Astrocyte (in vitro differentiated cells and primary cell): ENCODE measurements at regions not wholly inside any gene's neighbourhood (a gene's known extent, or its start where the extent isn't known, plus 50 kb on each side); places are given as distances from the start of the nearest gene placed in this dataset.

Source experiments
- DNase-seq: peaks from one replicate; pipeline ENCODE4 v3.0.0-alpha.2; 2010; ENCODE audit warnings: low read depth
- FAIRE-seq: peaks from 2 replicates; lab custom pipeline; 2011; peaks lifted over from hg19 to GRCh38; lab: Jason Lieb, UNC
- H2AFZ ChIP-seq: 2 replicates; pipeline ENCODE4 v1.6.0; 2012; ENCODE audit warnings: low read depth, low read length, inconsistent platforms
- H3K27ac ChIP-seq: 2 replicates; pipeline ENCODE4 v1.5.1; 2011; ENCODE audit warnings: low read depth, low read length, inconsistent platforms
- H3K27me3 ChIP-seq: 2 replicates; pipeline ENCODE4 v1.6.0; 2011; ENCODE audit warnings: low read length, inconsistent platforms; ENCODE audit not compliant: insufficient read depth
- H3K36me3 ChIP-seq: 2 replicates; pipeline ENCODE4 v1.5.1; 2011; ENCODE audit warnings: low read length, inconsistent platforms; ENCODE audit not compliant: insufficient read depth
- H3K4me1 ChIP-seq: 2 replicates; pipeline ENCODE4 v1.5.1; 2011; ENCODE audit warnings: low read length, inconsistent platforms; ENCODE audit not compliant: insufficient read depth
- H3K4me2 ChIP-seq: 2 replicates; pipeline ENCODE4 v1.6.0; 2012; ENCODE audit warnings: low read length, inconsistent platforms
- H3K4me3 ChIP-seq: 2 replicates; pipeline ENCODE4 v1.5.1; 2011; ENCODE audit warnings: low read depth, mild to moderate bottlenecking, low read length, inconsistent platforms; ENCODE audit not compliant: insufficient read depth
- H3K79me2 ChIP-seq: 2 replicates; pipeline ENCODE4 v1.6.0; 2012; ENCODE audit warnings: mild to moderate bottlenecking, low read length, inconsistent platforms; ENCODE audit not compliant: insufficient read depth
- H3K9ac ChIP-seq: 2 replicates; pipeline ENCODE4 v1.6.0; 2012; ENCODE audit warnings: mild to moderate bottlenecking, low read length, inconsistent platforms
- H3K9me3 ChIP-seq: 2 replicates; pipeline ENCODE4 v1.5.1; 2012; ENCODE audit warnings: low read depth, mild to moderate bottlenecking, low read length, inconsistent platforms; ENCODE audit not compliant: insufficient read depth
- H4K20me1 ChIP-seq: 2 replicates; pipeline ENCODE4 v1.6.0; 2012; ENCODE audit warnings: low read length, inconsistent platforms; ENCODE audit not compliant: insufficient read depth
- H3K27ac Mint-ChIP-seq: one replicate; pipeline ENCODE4 v1.8.0; 2021; ENCODE audit warnings: mild to moderate bottlenecking, mixed read lengths; ENCODE audit not compliant: unreplicated experiment
- H3K27me3 Mint-ChIP-seq: one replicate; pipeline ENCODE4 v1.8.0; 2021; ENCODE audit warnings: low read depth, mixed read lengths; ENCODE audit not compliant: unreplicated experiment
- H3K36me3 Mint-ChIP-seq: one replicate; pipeline ENCODE4 v1.8.0; 2021; ENCODE audit warnings: low read depth, mixed read lengths; ENCODE audit not compliant: unreplicated experiment
- H3K4me1 Mint-ChIP-seq: one replicate; pipeline ENCODE4 v1.8.0; 2021; ENCODE audit warnings: low read depth, mixed read lengths; ENCODE audit not compliant: unreplicated experiment
- H3K4me3 Mint-ChIP-seq: one replicate; pipeline ENCODE4 v1.8.0; 2021; ENCODE audit warnings: mild to moderate bottlenecking, moderate library complexity, mixed read lengths; ENCODE audit not compliant: unreplicated experiment
- H3K9me3 Mint-ChIP-seq: one replicate; pipeline ENCODE4 v1.8.0; 2021; ENCODE audit warnings: mild to moderate bottlenecking, mixed read lengths; ENCODE audit not compliant: unreplicated experiment
- CTCF ChIP-seq: IDR thresholded peaks from 2 replicates; pipeline ENCODE4 v1.5.1; 2011; ENCODE audit warnings: low read depth, mild to moderate bottlenecking, inconsistent platforms, low read length, moderate library complexity; ENCODE audit not compliant: insufficient read depth
- EZH2 ChIP-seq: IDR thresholded peaks from 2 replicates; pipeline ENCODE4 v1.6.1; 2012; ENCODE audit warnings: mild to moderate bottlenecking, low read length, inconsistent platforms; ENCODE audit not compliant: insufficient read depth

- no peaks in the 10 kb centered on the region for H3K9me3 ChIP-seq
- Mint-ChIP-seq H3K27ac (no peak overlapping the region), H3K27me3 (peaks cover 3% of the 10 kb centered on the region), H3K4me1 (peaks cover 2% of the 10 kb centered on the region), H3K9me3 (no peaks in the 10 kb centered on the region), H3K4me3 (no peak overlapping the region), H3K36me3 (no peaks in the 10 kb centered on the region)
- H3K4me2 ChIP-seq = no peak overlapping the region
- TF ChIP-seq EZH2 (no peak), CTCF (no peak)
- H3K36me3 ChIP-seq = no peaks in the 10 kb centered on the region
- no peak overlapping the region for H3K27ac ChIP-seq
- H3K79me2 ChIP-seq = no peaks in the 10 kb centered on the region
- no peak overlapping the region for H2AFZ ChIP-seq
- no peaks in the 10 kb centered on the region for H4K20me1 ChIP-seq
- DNase-seq (no peak), FAIRE-seq (no peak)
- no peak overlapping the region for H3K9ac ChIP-seq
- no peaks in the 10 kb centered on the region for H3K27me3 ChIP-seq
- H3K4me3 ChIP-seq = no peak overlapping the region
- H3K4me1 ChIP-seq = no peaks in the 10 kb centered on the region
These were observed 109.9 kb upstream of the DAB2 start for GRCh38 chr5:39534690-39535089.

- Mint-ChIP-seq H3K27me3 (no peaks in the 10 kb centered on the region), H3K36me3 (no peaks in the 10 kb centered on the region), H3K4me1 (peaks cover 2% of the 10 kb centered on the region), H3K4me3 (no peak overlapping the region), H3K27ac (no peak overlapping the region), H3K9me3 (no peaks in the 10 kb centered on the region)
- FAIRE-seq (no peak), DNase-seq (no peak)
- Histone ChIP-seq H3K4me3 (no peak overlapping the region), H3K27ac (no peak overlapping the region), H3K36me3 (no peaks in the 10 kb centered on the region), H2AFZ (no peak overlapping the region), H3K9me3 (no peaks in the 10 kb centered on the region), H3K4me1 (no peaks in the 10 kb centered on the region), H3K79me2 (no peaks in the 10 kb centered on the region), H4K20me1 (no peaks in the 10 kb centered on the region), H3K4me2 (no peak overlapping the region), H3K9ac (no peak overlapping the region), H3K27me3 (no peaks in the 10 kb centered on the region)
- TF ChIP-seq EZH2 = no peak
- no peak for TF ChIP-seq CTCF
These were observed 109.0 kb upstream of the DAB2 start for GRCh38 chr5:39533749-39534148.

- Mint-ChIP-seq H3K27ac (no peak overlapping the region), H3K4me1 (peaks cover 2% of the 10 kb centered on the region), H3K9me3 (no peaks in the 10 kb centered on the region), H3K27me3 (no peaks in the 10 kb centered on the region), H3K4me3 (no peak overlapping the region), H3K36me3 (no peaks in the 10 kb centered on the region)
- DNase-seq (no peak), FAIRE-seq (no peak)
- no peak for TF ChIP-seq CTCF
- no peak for TF ChIP-seq EZH2
- no peaks in the 10 kb centered on the region for H3K36me3 ChIP-seq
- H3K9me3 ChIP-seq = no peaks in the 10 kb centered on the region
- H2AFZ ChIP-seq = no peak overlapping the region
- H3K27ac ChIP-seq = no peak overlapping the region
- H3K9ac ChIP-seq = no peak overlapping the region
- no peaks in the 10 kb centered on the region for H3K79me2 ChIP-seq
- H3K27me3 ChIP-seq = no peaks in the 10 kb centered on the region
- H3K4me1 ChIP-seq = no peaks in the 10 kb centered on the region
- no peak overlapping the region for H3K4me3 ChIP-seq
- no peaks in the 10 kb centered on the region for H4K20me1 ChIP-seq
- no peak overlapping the region for H3K4me2 ChIP-seq
These were observed 107.7 kb upstream of the DAB2 start for GRCh38 chr5:39532511-39532910.
